Body of pancreas (tissue), 4 donors: ENCODE measurements at regions not wholly inside any gene's neighbourhood (a gene's known extent, or its start where the extent isn't known, plus 50 kb on each side); places are given as distances from the start of the nearest gene placed in this dataset.

ENCODE experiments used
- POLR2A ChIP-seq, 3 donors: fragments of 450-650 bp; IDR thresholded peaks; one replicate each; pipeline ENCODE4 v1.6.1; 2016; ENCODE audit warnings: antibody characterized with exemption in 3 of 3, mild to moderate bottlenecking in 2 of 3
- TF ChIP-seq, protein P1 (sequence below), 7 experiments: fragments of 450-650 bp in 4 of 7; fragments of 200-600 bp in 3 of 7; sonication (generic) in 3 of 7; IDR thresholded peaks; one replicate each; pipeline ENCODE4 v1.5.1; 2016 to 2019; ENCODE audit warnings: antibody characterized with exemption in 7 of 7

DNA sequence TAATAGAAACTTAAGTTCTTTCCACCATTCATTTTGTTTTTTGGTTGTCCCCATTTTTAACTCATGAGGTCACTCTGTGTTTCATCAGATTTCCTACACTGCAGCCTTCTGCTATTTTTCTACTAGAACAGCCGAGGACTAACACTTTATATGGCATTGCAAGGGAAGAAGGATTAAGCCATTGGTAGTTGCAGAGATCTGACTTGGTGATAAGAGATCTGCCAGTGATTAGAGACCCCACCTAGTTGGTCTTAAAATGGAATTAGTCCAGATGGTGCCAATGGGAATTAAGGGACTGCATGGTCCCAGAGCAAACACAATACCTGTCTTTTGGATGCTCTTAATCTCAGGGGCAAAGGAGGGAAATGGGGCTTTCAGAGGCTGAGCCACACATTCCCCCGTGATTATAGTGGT lies 125.5 kb upstream of the TMEM170B start:
- no peak for TF ChIP-seq POLR2A (IDR thresholded peaks at IDR 0.05)
- TF ChIP-seq, protein P1, sequence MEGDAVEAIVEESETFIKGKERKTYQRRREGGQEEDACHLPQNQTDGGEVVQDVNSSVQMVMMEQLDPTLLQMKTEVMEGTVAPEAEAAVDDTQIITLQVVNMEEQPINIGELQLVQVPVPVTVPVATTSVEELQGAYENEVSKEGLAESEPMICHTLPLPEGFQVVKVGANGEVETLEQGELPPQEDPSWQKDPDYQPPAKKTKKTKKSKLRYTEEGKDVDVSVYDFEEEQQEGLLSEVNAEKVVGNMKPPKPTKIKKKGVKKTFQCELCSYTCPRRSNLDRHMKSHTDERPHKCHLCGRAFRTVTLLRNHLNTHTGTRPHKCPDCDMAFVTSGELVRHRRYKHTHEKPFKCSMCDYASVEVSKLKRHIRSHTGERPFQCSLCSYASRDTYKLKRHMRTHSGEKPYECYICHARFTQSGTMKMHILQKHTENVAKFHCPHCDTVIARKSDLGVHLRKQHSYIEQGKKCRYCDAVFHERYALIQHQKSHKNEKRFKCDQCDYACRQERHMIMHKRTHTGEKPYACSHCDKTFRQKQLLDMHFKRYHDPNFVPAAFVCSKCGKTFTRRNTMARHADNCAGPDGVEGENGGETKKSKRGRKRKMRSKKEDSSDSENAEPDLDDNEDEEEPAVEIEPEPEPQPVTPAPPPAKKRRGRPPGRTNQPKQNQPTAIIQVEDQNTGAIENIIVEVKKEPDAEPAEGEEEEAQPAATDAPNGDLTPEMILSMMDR (IDR thresholded peaks at IDR 0.05): no peak
